Muscle of leg (tissue), 3 donors: ENCODE measurements at regions not wholly inside any gene's neighbourhood (a gene's known extent, or its start where the extent isn't known, plus 50 kb on each side); places are given as distances from the start of the nearest gene placed in this dataset.
A peak's percentile ranks its signal among the peaks of the same experiment; 100 is the strongest.

Experiments
- DNase-seq: peaks from one replicate; pipeline ENCODE4 v3.0.0; 2013
- H3K27ac ChIP-seq: one replicate; pipeline ENCODE4 v1.5.1; 2013; ENCODE audit warnings: mild to moderate bottlenecking, low read length, control low read depth
- H3K27me3 ChIP-seq: one replicate; pipeline ENCODE4 v1.6.1; 2013; ENCODE audit warnings: low read length; ENCODE audit not compliant: control insufficient read depth, insufficient read depth
- H3K36me3 ChIP-seq: one replicate; pipeline ENCODE4 v1.6.1; 2013; ENCODE audit warnings: low read length; ENCODE audit not compliant: control insufficient read depth, insufficient read depth
- H3K4me1 ChIP-seq: one replicate; pipeline ENCODE4 v1.6.1; 2013; ENCODE audit warnings: low read length; ENCODE audit not compliant: control insufficient read depth, insufficient read depth
- H3K4me3 ChIP-seq: one replicate; pipeline ENCODE4 v1.5.1; 2013; ENCODE audit warnings: low read length, control low read depth
- H3K9me3 ChIP-seq: replicated peaks from 2 replicates; pipeline ENCODE4 v1.6.1; 2013; ENCODE audit warnings: low read depth, low read length; ENCODE audit not compliant: control insufficient read depth
- WGBS: methylation state at CpG from one replicate; pipeline ENCODE4 v1.1.5; 2013; ENCODE audit warnings: missing lambda C conversion rate; ENCODE audit not compliant: insufficient coverage; 5-methylcytosine and 5-hydroxymethylcytosine counted together

- Histone ChIP-seq H3K27ac (no peak overlapping the region), H3K4me1 (no peaks in the 10 kb centered on the region), H3K36me3 (no peaks in the 10 kb centered on the region), H3K27me3 (no peaks in the 10 kb centered on the region), H3K9me3 (no peaks in the 10 kb centered on the region), H3K4me3 (no peak overlapping the region)
- WGBS, result no CpG with 5 or more reads among the region's 3 CpGs
- DNase-seq, result no peak
Observed at GRCh38 chr2:187976986-187977333, 314.7 kb upstream of the GULP1 start.

- H3K27ac ChIP-seq, result no peak overlapping the region
- no peaks in the 10 kb centered on the region for H3K9me3 ChIP-seq
- no peaks in the 10 kb centered on the region for H3K36me3 ChIP-seq
- no peak overlapping the region for H3K4me3 ChIP-seq
- H3K27me3 ChIP-seq, result no peaks in the 10 kb centered on the region
- no CpG with 5 or more reads among the region's 3 CpGs for WGBS
- H3K4me1 ChIP-seq, result no peaks in the 10 kb centered on the region
- DNase-seq, result no peak
Observed at GRCh38 chr2:187978356-187978755, 313.3 kb upstream of the GULP1 start.

- WGBS, result no CpG with 5 or more reads among the region's 1 CpG
- peak; percentile 38 for DNase-seq
- no peak overlapping the region for H3K27ac ChIP-seq
- no peaks in the 10 kb centered on the region for H3K36me3 ChIP-seq
- H3K4me1 ChIP-seq, result no peaks in the 10 kb centered on the region
- no peaks in the 10 kb centered on the region for H3K27me3 ChIP-seq
- no peak overlapping the region for H3K4me3 ChIP-seq
- H3K9me3 ChIP-seq, result no peaks in the 10 kb centered on the region
Observed at GRCh38 chr2:187982668-187983067, 309.0 kb upstream of the GULP1 start.

DNA sequence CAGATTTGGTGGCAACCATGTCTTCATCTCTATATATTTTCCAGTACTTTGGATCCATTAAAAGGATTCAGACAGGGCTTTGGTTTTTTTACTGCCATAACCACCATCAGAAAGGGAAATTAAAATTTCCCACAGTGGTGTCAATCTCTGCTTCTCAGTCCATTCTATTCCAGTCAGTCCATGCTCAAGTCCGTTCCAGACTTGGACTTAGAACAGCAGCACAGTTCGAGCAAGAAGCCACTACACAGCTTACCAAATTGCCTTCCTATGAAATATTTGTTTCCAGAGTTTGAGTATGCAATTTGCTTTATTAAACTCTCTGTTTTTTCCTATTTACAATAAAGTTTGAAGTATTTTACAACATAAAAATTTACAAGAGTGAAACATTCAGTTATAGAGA, 306.5 kb upstream of the GULP1 start:
- H3K36me3 ChIP-seq, result no peaks in the 10 kb centered on the region
- no peak overlapping the region for H3K4me3 ChIP-seq
- no peaks in the 10 kb centered on the region for H3K4me1 ChIP-seq
- no peak overlapping the region for H3K27ac ChIP-seq
- H3K27me3 ChIP-seq, result no peaks in the 10 kb centered on the region
- no peaks in the 10 kb centered on the region for H3K9me3 ChIP-seq
- no peak for DNase-seq
- no CpG with 5 or more reads among the region's 2 CpGs for WGBS

- Histone ChIP-seq H3K36me3 (no peaks in the 10 kb centered on the region), H3K4me1 (no peaks in the 10 kb centered on the region), H3K4me3 (no peak overlapping the region), H3K27me3 (no peaks in the 10 kb centered on the region), H3K27ac (no peak overlapping the region), H3K9me3 (no peaks in the 10 kb centered on the region)
- WGBS, result no CpG with 5 or more reads among the region's 4 CpGs
- DNase-seq, result no peak
Observed at GRCh38 chr2:187985923-187986322, 305.8 kb upstream of the GULP1 start.

- no peaks in the 10 kb centered on the region for H3K27me3 ChIP-seq
- no peak overlapping the region for H3K27ac ChIP-seq
- no peaks in the 10 kb centered on the region for H3K36me3 ChIP-seq
- H3K4me1 ChIP-seq, result no peaks in the 10 kb centered on the region
- no peaks in the 10 kb centered on the region for H3K9me3 ChIP-seq
- DNase-seq, result no peak
- 64% methylated on average over 6 of the region's 7 CpGs for WGBS
- no peak overlapping the region for H3K4me3 ChIP-seq
Observed at GRCh38 chr2:187986390-187987105, 305.1 kb upstream of the GULP1 start.

GRCh38 chr2:187988348-187988747, 303.3 kb upstream of the GULP1 start:
- Histone ChIP-seq H3K4me1 (no peaks in the 10 kb centered on the region), H3K27me3 (no peaks in the 10 kb centered on the region), H3K27ac (no peak overlapping the region), H3K9me3 (no peaks in the 10 kb centered on the region), H3K36me3 (no peaks in the 10 kb centered on the region), H3K4me3 (no peak overlapping the region)
- no peak for DNase-seq
- WGBS, result 80% methylated on average over 3 of the region's 6 CpGs

- Histone ChIP-seq H3K4me3 (no peak overlapping the region), H3K27ac (no peak overlapping the region), H3K36me3 (no peaks in the 10 kb centered on the region), H3K4me1 (peaks cover 11% of the 10 kb centered on the region), H3K27me3 (no peaks in the 10 kb centered on the region), H3K9me3 (no peaks in the 10 kb centered on the region)
- WGBS, result 100% methylated on average over 1 of the region's 2 CpGs
- DNase-seq, result no peak
Observed at GRCh38 chr2:187989925-187990623, 301.6 kb upstream of the GULP1 start.

DNA sequence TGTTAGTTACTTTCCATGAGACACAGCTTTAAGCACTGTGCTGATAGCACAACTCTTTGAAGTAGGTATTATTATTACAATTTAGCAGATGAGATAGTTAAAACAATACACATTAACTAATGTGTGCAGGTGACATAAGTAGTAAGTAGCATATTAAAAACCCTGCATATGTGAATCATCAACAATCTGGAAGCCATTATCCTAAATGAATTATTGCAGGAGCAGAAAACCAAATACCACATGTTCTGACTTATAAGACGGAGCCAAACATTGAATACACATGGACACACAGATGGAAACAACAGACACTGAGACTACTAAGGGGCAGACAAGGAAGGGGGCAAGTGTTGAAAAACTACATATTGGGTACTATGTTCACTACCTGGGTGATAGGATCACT, 300.3 kb upstream of the GULP1 start:
- Histone ChIP-seq H3K27ac (no peak overlapping the region), H3K4me1 (peaks cover 12% of the 10 kb centered on the region), H3K9me3 (no peaks in the 10 kb centered on the region), H3K4me3 (no peak overlapping the region), H3K27me3 (no peaks in the 10 kb centered on the region), H3K36me3 (no peaks in the 10 kb centered on the region)
- peak; percentile 83 for DNase-seq
- no CpG with 5 or more reads among the region's 1 CpG for WGBS

GRCh38 chr2:187994464-187995331, 297.0 kb upstream of the GULP1 start:
- whole genome bisulfite sequencing, result 88% methylated on average over 3 of the region's 5 CpGs
- no peaks in the 10 kb centered on the region for H3K9me3 ChIP-seq
- peak; percentile 61 for DNase-seq
- H3K27me3 ChIP-seq, result no peaks in the 10 kb centered on the region
- no peak overlapping the region for H3K4me3 ChIP-seq
- peaks cover 12% of the 10 kb centered on the region for H3K4me1 ChIP-seq
- H3K36me3 ChIP-seq, result no peaks in the 10 kb centered on the region
- H3K27ac ChIP-seq, result no peak overlapping the region
